Right atrium auricular region (tissue), 2 donors: ENCODE measurements at regions not wholly inside any gene's neighbourhood (a gene's known extent, or its start where the extent isn't known, plus 50 kb on each side); places are given as distances from the start of the nearest gene placed in this dataset.

Experiments
- DNase-seq: peaks from one replicate; pipeline ENCODE4 v3.0.0-alpha.2; 2019; ENCODE audit warnings: low spot score
- H3K27ac ChIP-seq, 2 donors: fragments of 200-600 bp; sonication (generic); 1 replicate in 1 of 2; 2 replicates in 1 of 2; pipeline ENCODE4 v1.5.1; 2016 to 2019
- H3K27me3 ChIP-seq, 2 donors: fragments of 200-600 bp; sonication (generic); one replicate each; pipeline versions ENCODE4 v1.5.1 to v1.6.0; 2017 to 2019
- H3K36me3 ChIP-seq: fragments of 200-600 bp; sonication (generic); one replicate; pipeline ENCODE4 v1.5.1; 2016
- H3K4me1 ChIP-seq, 2 donors: fragments of 200-600 bp; sonication (generic); one replicate each; pipeline versions ENCODE4 v1.5.1 to v1.6.0; 2017 to 2019
- H3K4me3 ChIP-seq, 2 donors: fragments of 200-600 bp; sonication (generic); 1 replicate in 1 of 2; 2 replicates in 1 of 2; pipeline ENCODE4 v1.5.1; 2017 to 2019; ENCODE audit warnings: mild to moderate bottlenecking in 1 of 2, moderate library complexity in 1 of 2
- H3K9me3 ChIP-seq, 2 donors: fragments of 200-600 bp; sonication (generic); one replicate each; pipeline ENCODE4 v1.5.1; 2019
- CTCF ChIP-seq, 2 donors: fragments of 200-600 bp; sonication (generic); IDR thresholded peaks; one replicate each; pipeline ENCODE4 v1.5.1; 2019; ENCODE audit warnings: antibody characterized with exemption in 2 of 2

GRCh38 chr14:44154446-44154845 is 352.6 kb downstream of the FSCB start:
- DNase-seq: no peak
- no peak overlapping the region for H3K27ac ChIP-seq
- H3K4me1 ChIP-seq: no peaks in the 10 kb centered on the region
- no peak overlapping the region for H3K4me3 ChIP-seq
- no peaks in the 10 kb centered on the region for H3K36me3 ChIP-seq
- H3K27me3 ChIP-seq: no peaks in the 10 kb centered on the region
- H3K9me3 ChIP-seq: peaks cover 0 to 22% of the 10 kb centered on the region in 2 donors
- no peak for TF ChIP-seq CTCF (IDR thresholded peaks at IDR 0.05)

- H3K9me3 ChIP-seq: peaks cover 0 to 13% of the 10 kb centered on the region in 2 donors
- H3K27me3 ChIP-seq: no peaks in the 10 kb centered on the region
- no peaks in the 10 kb centered on the region for H3K36me3 ChIP-seq
- DNase-seq: no peak
- H3K4me3 ChIP-seq: no peak overlapping the region
- H3K4me1 ChIP-seq: no peaks in the 10 kb centered on the region
- no peak for TF ChIP-seq CTCF (IDR thresholded peaks at IDR 0.05)
- no peak overlapping the region for H3K27ac ChIP-seq
Measured at GRCh38 chr14:44151130-44151820, 355.8 kb downstream of the FSCB start.

- TF ChIP-seq CTCF (IDR thresholded peaks at IDR 0.05): no peak
- Histone ChIP-seq H3K4me3 (no peak overlapping the region), H3K4me1 (no peaks in the 10 kb centered on the region), H3K36me3 (no peaks in the 10 kb centered on the region), H3K27ac (no peak overlapping the region), H3K27me3 (no peaks in the 10 kb centered on the region), H3K9me3 (no peaks in the 10 kb centered on the region)
- DNase-seq: no peak
Measured at GRCh38 chr14:44149597-44149996, 357.5 kb downstream of the FSCB start.

GRCh38 chr14:44142006-44142405 is 365.1 kb downstream of the FSCB start:
- Histone ChIP-seq H3K4me3 (no peak overlapping the region), H3K27me3 (no peaks in the 10 kb centered on the region)
- no peak for TF ChIP-seq CTCF (IDR thresholded peaks at IDR 0.05)

GRCh38 chr14:44135972-44136371 is 371.1 kb downstream of the FSCB start:
- no peaks in the 10 kb centered on the region for H3K4me1 ChIP-seq
- DNase-seq: no peak
- no peaks in the 10 kb centered on the region for H3K9me3 ChIP-seq
- no peak overlapping the region for H3K27ac ChIP-seq
- no peaks in the 10 kb centered on the region for H3K36me3 ChIP-seq
- H3K27me3 ChIP-seq: no peaks in the 10 kb centered on the region
- no peak for TF ChIP-seq CTCF (IDR thresholded peaks at IDR 0.05)
- H3K4me3 ChIP-seq: no peak overlapping the region

More at GRCh38 chr14:44142006-44142405, 365.1 kb downstream of the FSCB start:
- DNase-seq: no peak
- Histone ChIP-seq H3K4me1 (no peaks in the 10 kb centered on the region), H3K36me3 (no peaks in the 10 kb centered on the region), H3K27ac (no peak overlapping the region), H3K9me3 (no peaks in the 10 kb centered on the region)

GRCh38 chr14:44131861-44132260 is 375.2 kb downstream of the FSCB start:
- DNase-seq: no peak
- H3K36me3 ChIP-seq: no peaks in the 10 kb centered on the region
- no peaks in the 10 kb centered on the region for H3K4me1 ChIP-seq
- H3K9me3 ChIP-seq: no peaks in the 10 kb centered on the region
- no peak overlapping the region for H3K27ac ChIP-seq
- TF ChIP-seq CTCF (IDR thresholded peaks at IDR 0.05): no peak
- no peak overlapping the region for H3K4me3 ChIP-seq
- no peaks in the 10 kb centered on the region for H3K27me3 ChIP-seq
